H1 (cell line): ENCODE measurements at regions not wholly inside any gene's neighbourhood (a gene's known extent, or its start where the extent isn't known, plus 50 kb on each side); places are given as distances from the start of the nearest gene placed in this dataset.

Experiments
- BACH1 ChIP-seq: IDR thresholded peaks from 2 replicates; pipeline ENCODE4 v1.6.1; 2012; ENCODE audit warnings: low read length, improper control_type of control experiment
- TF ChIP-seq, protein P1 (sequence below): IDR thresholded peaks from 2 replicates; pipeline ENCODE4 v1.6.1; 2012; ENCODE audit warnings: low read length, inconsistent platforms

DNA sequence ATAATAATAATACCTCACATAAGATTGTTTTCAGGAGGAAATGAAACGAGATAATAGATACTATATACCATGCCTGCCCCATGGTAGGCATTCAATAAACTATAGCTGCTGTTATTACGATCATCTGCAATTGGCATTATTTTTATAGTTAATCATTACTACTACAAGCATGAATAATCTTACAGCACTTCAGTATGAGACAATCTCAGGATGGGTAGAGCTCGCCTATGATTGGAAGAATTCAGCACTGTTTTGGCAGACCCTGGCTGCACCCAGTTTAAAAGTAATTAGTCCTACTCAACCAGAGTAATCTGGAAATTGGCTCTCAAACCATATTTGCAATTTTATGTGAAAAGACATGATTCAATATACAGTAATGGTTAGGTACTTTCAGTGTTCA is 105.0 kb upstream of the DPYD start (continued):
- TF ChIP-seq, protein P1, sequence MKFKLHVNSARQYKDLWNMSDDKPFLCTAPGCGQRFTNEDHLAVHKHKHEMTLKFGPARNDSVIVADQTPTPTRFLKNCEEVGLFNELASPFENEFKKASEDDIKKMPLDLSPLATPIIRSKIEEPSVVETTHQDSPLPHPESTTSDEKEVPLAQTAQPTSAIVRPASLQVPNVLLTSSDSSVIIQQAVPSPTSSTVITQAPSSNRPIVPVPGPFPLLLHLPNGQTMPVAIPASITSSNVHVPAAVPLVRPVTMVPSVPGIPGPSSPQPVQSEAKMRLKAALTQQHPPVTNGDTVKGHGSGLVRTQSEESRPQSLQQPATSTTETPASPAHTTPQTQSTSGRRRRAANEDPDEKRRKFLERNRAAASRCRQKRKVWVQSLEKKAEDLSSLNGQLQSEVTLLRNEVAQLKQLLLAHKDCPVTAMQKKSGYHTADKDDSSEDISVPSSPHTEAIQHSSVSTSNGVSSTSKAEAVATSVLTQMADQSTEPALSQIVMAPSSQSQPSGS = no peak
- TF ChIP-seq BACH1 = no peak
